Stomach (tissue), 4 donors: ENCODE measurements at regions not wholly inside any gene's neighbourhood (a gene's known extent, or its start where the extent isn't known, plus 50 kb on each side); places are given as distances from the start of the nearest gene placed in this dataset.

ENCODE experiments used
- POLR2AphosphoS5 ChIP-seq, 3 donors: sonication (generic); formaldehyde crosslinking; IDR thresholded peaks; one replicate each; pipeline ENCODE4 v1.6.1; 2016; ENCODE audit warnings: antibody characterized with exemption in 3 of 3
- TF ChIP-seq, protein P1 (sequence below), 7 experiments: fragments of 450-650 bp in 4 of 7; fragments of 200-600 bp in 3 of 7; sonication (generic) in 3 of 7; IDR thresholded peaks; one replicate each; pipeline ENCODE4 v1.5.1; 2016 to 2019; ENCODE audit warnings: antibody characterized with exemption in 7 of 7, control low read depth in 2 of 7, mild to moderate bottlenecking in 1 of 7

DNA sequence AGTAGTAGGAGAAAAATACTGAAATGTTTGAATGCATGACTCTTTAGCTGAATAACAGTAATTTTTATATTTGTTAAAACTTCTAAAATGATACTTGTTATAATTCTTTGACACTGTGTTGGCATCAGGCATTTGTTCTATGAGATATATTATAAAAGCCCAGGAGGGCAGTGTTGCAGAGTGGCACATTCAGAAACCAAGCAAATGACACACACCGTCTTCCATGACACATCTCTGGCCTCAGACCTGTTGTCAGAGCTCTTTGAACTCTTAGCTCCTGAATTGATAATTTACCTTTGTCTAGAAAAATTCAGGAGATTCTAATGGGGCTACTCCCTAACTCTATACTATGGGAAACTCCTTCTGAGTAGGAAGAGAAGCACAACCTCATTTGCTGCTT lies 62.4 kb upstream of the MDFIC start:
- TF ChIP-seq, protein P1, sequence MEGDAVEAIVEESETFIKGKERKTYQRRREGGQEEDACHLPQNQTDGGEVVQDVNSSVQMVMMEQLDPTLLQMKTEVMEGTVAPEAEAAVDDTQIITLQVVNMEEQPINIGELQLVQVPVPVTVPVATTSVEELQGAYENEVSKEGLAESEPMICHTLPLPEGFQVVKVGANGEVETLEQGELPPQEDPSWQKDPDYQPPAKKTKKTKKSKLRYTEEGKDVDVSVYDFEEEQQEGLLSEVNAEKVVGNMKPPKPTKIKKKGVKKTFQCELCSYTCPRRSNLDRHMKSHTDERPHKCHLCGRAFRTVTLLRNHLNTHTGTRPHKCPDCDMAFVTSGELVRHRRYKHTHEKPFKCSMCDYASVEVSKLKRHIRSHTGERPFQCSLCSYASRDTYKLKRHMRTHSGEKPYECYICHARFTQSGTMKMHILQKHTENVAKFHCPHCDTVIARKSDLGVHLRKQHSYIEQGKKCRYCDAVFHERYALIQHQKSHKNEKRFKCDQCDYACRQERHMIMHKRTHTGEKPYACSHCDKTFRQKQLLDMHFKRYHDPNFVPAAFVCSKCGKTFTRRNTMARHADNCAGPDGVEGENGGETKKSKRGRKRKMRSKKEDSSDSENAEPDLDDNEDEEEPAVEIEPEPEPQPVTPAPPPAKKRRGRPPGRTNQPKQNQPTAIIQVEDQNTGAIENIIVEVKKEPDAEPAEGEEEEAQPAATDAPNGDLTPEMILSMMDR (IDR thresholded peaks at IDR 0.05) = no peak
- TF ChIP-seq POLR2AphosphoS5 (IDR thresholded peaks at IDR 0.05) = no peak
